Activated CD8-positive, alpha-beta T cell treated with anti-CD3 and anti-CD28 coated beads, Interleukin-2, amount 10 ng/mL, durations not matched to agents 7 days and 5 days (primary cell): ENCODE measurements at regions not wholly inside any gene's neighbourhood (a gene's known extent, or its start where the extent isn't known, plus 50 kb on each side); places are given as distances from the start of the nearest gene placed in this dataset.

Source experiments
- ATAC-seq: fragments of 150-1000 bp; cut with Tn5 transposase; one replicate; pipeline ENCODE4 v1.10.0; 2021; ENCODE audit warnings: moderate library complexity
- CTCF ChIA-PET: fragments of 350-600 bp; sonication (Branson Sonifier 250); formaldehyde crosslinking; loops from one replicate; lab custom pipeline; 2021; ENCODE audit warnings: antibody characterized with exemption; lab: Charles Lee
- POLR2A ChIA-PET: fragments of 350-600 bp; sonication (Branson Sonifier 250); formaldehyde crosslinking; loops from one replicate; lab custom pipeline; 2021; ENCODE audit warnings: antibody characterized with exemption; lab: Charles Lee
- DNase-seq: peaks from one replicate; pipeline ENCODE4 v3.0.0-alpha.2; 2020
- H3K27ac Mint-ChIP-seq: one replicate; pipeline ENCODE4 v1.8.0; 2021; ENCODE audit warnings: mild to moderate bottlenecking, mixed read lengths
- H3K27me3 Mint-ChIP-seq: one replicate; pipeline ENCODE4 v1.8.0; 2021; ENCODE audit warnings: low read depth, mixed read lengths
- H3K36me3 Mint-ChIP-seq: one replicate; pipeline ENCODE4 v1.8.0; 2021; ENCODE audit warnings: low read depth, mixed read lengths
- H3K4me1 Mint-ChIP-seq: one replicate; pipeline ENCODE4 v1.8.0; 2021; ENCODE audit warnings: low read depth, mixed read lengths
- H3K4me3 Mint-ChIP-seq: one replicate; pipeline ENCODE4 v1.8.0; 2021; ENCODE audit warnings: mild to moderate bottlenecking, mixed read lengths
- H3K9me3 Mint-ChIP-seq: one replicate; pipeline ENCODE4 v1.8.0; 2022; ENCODE audit warnings: mixed read lengths; ENCODE audit not compliant: insufficient read depth

DNA sequence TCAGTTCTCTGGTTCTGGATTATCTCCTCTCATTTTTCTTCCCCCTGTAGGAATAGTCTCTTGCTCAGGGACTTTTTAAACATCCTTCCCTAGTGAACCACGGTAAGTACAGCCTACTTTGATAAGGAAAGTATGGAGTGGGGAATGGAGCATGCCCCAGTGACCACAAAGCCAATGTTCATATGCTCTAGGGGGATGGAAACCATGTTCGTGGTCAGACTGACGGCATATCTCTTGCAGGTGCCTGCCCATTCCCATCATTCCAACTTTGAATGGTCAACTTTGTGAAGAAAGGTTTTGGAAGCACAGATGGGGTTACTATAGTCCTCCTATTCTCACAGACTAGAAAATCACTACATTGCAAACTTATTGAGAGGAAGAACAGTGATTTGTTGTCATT is 332.5 kb upstream of the NCAM1 start:
- Mint-ChIP-seq H3K27me3 (peaks cover 7% of the 10 kb centered on the region), H3K4me3 (no peak overlapping the region), H3K9me3 (no peaks in the 10 kb centered on the region), H3K4me1 (no peaks in the 10 kb centered on the region), H3K36me3 (no peaks in the 10 kb centered on the region), H3K27ac (no peak overlapping the region)
- CTCF ChIA-PET, result no interaction called here
- POLR2A ChIA-PET, result interaction anchor here (0.7 kb wide), 1 partner anchor 924 kb away, joined by 3 read pairs; no protein-coding TSS in a partner anchor
- no peak for DNase-seq
- no peak for ATAC-seq

DNA sequence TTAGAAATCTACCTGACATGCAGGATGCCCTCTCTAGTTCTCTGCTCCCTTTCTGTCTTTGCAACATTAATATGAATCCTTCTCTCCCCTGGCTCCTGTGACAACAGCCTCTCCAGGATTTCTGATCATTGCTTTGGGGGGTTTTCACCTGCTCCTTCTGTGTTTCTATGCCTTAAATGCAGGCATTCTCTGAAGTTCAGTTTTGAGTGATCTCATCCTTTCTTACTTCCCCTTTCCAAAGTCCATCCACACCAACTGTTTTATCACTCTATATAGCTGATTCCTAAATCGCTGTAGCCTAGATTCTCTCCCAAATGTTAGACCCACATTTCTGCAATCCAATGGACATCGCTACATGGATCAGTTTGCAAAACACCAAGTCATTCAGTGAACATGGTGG is 330.7 kb upstream of the NCAM1 start:
- Mint-ChIP-seq H3K4me1 (no peaks in the 10 kb centered on the region), H3K36me3 (no peaks in the 10 kb centered on the region), H3K4me3 (no peak overlapping the region)

DNA sequence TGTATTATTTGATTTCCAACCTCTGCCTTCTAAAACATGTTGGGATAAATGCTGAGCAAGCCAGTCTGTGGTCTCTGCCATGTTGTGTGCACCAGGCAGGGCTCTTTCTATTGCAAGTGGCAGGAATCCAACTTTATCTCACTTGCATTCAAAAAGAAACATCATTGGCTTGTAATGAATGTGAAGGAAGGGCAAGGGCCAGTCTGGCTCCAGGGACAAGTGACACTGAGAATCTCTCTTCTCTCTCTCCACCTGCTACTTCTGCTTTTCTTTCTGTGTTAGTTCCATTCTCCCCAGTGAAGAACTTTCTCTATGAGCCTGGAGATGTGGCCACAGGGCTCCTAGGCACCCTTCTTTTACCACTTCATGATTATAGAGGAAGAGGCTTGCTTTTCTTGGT is 329.9 kb upstream of the NCAM1 start:
- Mint-ChIP-seq H3K36me3 (no peaks in the 10 kb centered on the region), H3K4me3 (no peak overlapping the region), H3K27ac (no peak overlapping the region), H3K4me1 (no peaks in the 10 kb centered on the region), H3K9me3 (no peaks in the 10 kb centered on the region), H3K27me3 (peaks cover 7% of the 10 kb centered on the region)
- DNase-seq, result no peak
- ChIA-PET CTCF (no interaction called here), POLR2A (no interaction called here)
- ATAC-seq, result no peak

More for the DNA sequence above, 330.7 kb upstream of the NCAM1 start:
- Mint-ChIP-seq H3K27me3 (peaks cover 7% of the 10 kb centered on the region), H3K9me3 (no peaks in the 10 kb centered on the region), H3K27ac (no peak overlapping the region)
- ATAC-seq, result no peak
- ChIA-PET CTCF (no interaction called here), POLR2A (no interaction called here)
- DNase-seq, result no peak

DNA sequence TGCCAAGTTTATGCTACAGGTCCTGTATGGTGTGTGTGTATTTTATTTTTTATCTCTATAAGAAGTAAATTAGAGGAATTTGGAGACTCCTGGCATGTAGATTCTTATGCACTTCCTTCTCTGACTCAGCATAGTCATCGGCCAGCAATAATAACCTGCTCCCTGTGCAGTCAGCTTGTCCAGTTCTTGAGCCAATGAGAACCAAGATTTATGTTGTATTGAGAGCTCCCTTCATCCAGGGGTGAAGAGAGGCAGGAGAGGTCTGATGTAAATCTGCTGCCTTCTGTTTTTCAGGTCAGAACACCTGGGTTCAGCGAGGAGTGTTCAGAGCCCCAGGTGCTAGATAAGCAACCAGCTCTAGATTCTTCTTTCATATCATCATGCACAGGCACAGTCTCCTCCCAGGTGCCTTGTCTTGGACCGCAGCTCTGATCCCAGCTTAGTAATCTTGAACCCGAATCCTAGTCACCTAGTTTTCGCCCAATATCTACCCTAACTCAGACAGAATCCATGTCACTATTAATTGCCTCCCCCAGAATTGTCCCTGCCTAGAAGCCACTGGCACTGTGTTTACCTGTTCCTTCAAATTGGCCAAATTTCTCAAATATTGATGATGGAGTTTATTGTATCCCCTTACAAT is 328.2 kb upstream of the NCAM1 start:
- H3K9me3 Mint-ChIP-seq, result no peaks in the 10 kb centered on the region
- CTCF ChIA-PET, result no interaction called here
- H3K27me3 Mint-ChIP-seq, result peaks cover 5% of the 10 kb centered on the region
- no peak for ATAC-seq
- H3K27ac Mint-ChIP-seq, result no peak overlapping the region
- H3K4me3 Mint-ChIP-seq, result no peak overlapping the region
- POLR2A ChIA-PET, result no interaction called here
- H3K36me3 Mint-ChIP-seq, result no peaks in the 10 kb centered on the region
- no peaks in the 10 kb centered on the region for H3K4me1 Mint-ChIP-seq
- no peak for DNase-seq

DNA sequence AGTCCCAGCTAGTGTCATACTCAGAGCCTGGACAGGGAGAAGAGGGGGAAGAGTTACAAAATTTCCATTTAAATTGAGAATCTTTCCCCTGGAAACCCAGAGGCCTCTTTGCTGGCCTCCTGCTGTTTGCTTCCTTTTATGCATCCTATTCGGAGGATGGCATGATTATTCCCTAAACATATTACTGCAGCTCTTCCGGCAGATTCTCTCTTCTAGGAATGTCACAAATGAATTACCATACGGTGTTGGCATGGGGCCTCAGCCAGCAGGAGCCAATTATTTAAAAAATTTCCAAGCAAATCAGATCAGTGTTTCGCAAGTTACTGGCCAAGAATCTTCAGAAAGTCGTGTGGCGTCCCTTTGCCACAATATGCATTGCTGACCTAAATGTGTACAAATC is 326.7 kb upstream of the NCAM1 start:
- ATAC-seq (no peak), DNase-seq (no peak)
- peaks cover 5% of the 10 kb centered on the region for H3K27me3 Mint-ChIP-seq
- ChIA-PET POLR2A (no interaction called here), CTCF (interaction anchor here (1.5 kb wide), 1 partner anchor 655 kb away, joined by 3 read pairs; no protein-coding TSS in a partner anchor)
- peaks cover 8% of the 10 kb centered on the region for H3K9me3 Mint-ChIP-seq
- no peaks in the 10 kb centered on the region for H3K4me1 Mint-ChIP-seq
- no peak overlapping the region for H3K27ac Mint-ChIP-seq
- no peak overlapping the region for H3K4me3 Mint-ChIP-seq
- H3K36me3 Mint-ChIP-seq, result no peaks in the 10 kb centered on the region

GRCh38 chr11:112634995-112635737 is 326.1 kb upstream of the NCAM1 start:
- no peaks in the 10 kb centered on the region for H3K36me3 Mint-ChIP-seq
- no peaks in the 10 kb centered on the region for H3K4me1 Mint-ChIP-seq
- ATAC-seq (no peak), DNase-seq (no peak)
- peaks cover 5% of the 10 kb centered on the region for H3K27me3 Mint-ChIP-seq
- H3K9me3 Mint-ChIP-seq, result peaks cover 11% of the 10 kb centered on the region
- H3K4me3 Mint-ChIP-seq, result no peak overlapping the region
- H3K27ac Mint-ChIP-seq, result no peak overlapping the region
- CTCF ChIA-PET, result interaction anchor here (1.5 kb wide), 1 partner anchor 654 kb away, joined by 3 read pairs; no protein-coding TSS in a partner anchor
- POLR2A ChIA-PET, result no interaction called here

- ChIA-PET CTCF (no interaction called here), POLR2A (no interaction called here)
- DNase-seq, result no peak
- Mint-ChIP-seq H3K9me3 (peaks cover 13% of the 10 kb centered on the region), H3K36me3 (no peaks in the 10 kb centered on the region), H3K27me3 (peaks cover 3% of the 10 kb centered on the region), H3K27ac (no peak overlapping the region), H3K4me3 (no peak overlapping the region), H3K4me1 (no peaks in the 10 kb centered on the region)
- ATAC-seq, result no peak
Observed at GRCh38 chr11:112637076-112637475, 324.1 kb upstream of the NCAM1 start.

DNA sequence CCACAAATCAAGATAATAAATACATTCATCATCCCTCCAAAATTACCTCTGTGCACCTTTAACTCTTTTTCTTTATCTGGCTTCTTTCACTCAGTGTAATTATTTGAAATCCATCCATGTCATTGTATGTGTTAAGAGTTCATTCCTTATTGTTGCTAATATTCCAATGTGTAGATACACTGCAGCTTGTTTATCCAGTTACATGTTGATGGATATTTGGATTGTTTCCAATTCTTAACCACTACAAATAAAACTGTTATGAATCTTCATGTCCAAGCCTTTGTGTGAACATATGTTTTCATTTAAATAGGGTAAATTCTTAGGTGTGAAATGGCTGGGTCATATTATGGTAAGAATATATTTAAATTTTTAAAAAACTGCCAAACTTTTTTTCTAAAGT is 323.3 kb upstream of the NCAM1 start:
- ChIA-PET CTCF (no interaction called here), POLR2A (no interaction called here)
- ATAC-seq (no peak), DNase-seq (no peak)
- H3K36me3 Mint-ChIP-seq, result no peaks in the 10 kb centered on the region
- no peak overlapping the region for H3K27ac Mint-ChIP-seq
- H3K4me3 Mint-ChIP-seq, result no peak overlapping the region
- peaks cover 16% of the 10 kb centered on the region for H3K9me3 Mint-ChIP-seq
- no peaks in the 10 kb centered on the region for H3K4me1 Mint-ChIP-seq
- H3K27me3 Mint-ChIP-seq, result peaks cover 3% of the 10 kb centered on the region

GRCh38 chr11:112639469-112639868 is 321.8 kb upstream of the NCAM1 start:
- POLR2A ChIA-PET, result no interaction called here
- Mint-ChIP-seq H3K36me3 (no peaks in the 10 kb centered on the region), H3K4me1 (no peaks in the 10 kb centered on the region), H3K27me3 (no peaks in the 10 kb centered on the region), H3K4me3 (no peak overlapping the region), H3K27ac (no peak overlapping the region), H3K9me3 (peaks cover 19% of the 10 kb centered on the region)
- ATAC-seq, result no peak
- CTCF ChIA-PET, result no interaction called here
- DNase-seq, result no peak

DNA sequence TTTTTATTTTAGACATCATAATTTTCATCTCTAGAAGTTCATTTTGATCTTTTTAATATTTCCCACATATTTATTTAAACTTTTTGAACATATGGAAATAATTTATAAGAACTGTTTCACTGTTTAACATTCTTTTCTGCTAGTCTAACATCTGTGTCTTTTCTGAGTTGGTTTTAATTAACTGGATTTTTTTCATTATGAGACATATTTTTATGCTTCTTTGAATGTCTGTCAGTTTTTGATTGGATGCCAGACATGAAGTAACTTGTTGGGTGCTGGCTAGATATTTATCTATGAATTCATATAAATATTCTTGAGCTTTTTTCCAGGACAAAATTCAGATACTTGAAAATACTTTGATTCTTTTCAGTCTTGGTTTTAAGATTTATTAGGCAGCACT is 317.8 kb upstream of the NCAM1 start:
- CTCF ChIA-PET, result no interaction called here
- ATAC-seq (no peak), DNase-seq (no peak)
- Mint-ChIP-seq H3K4me1 (no peaks in the 10 kb centered on the region), H3K4me3 (no peak overlapping the region), H3K36me3 (no peaks in the 10 kb centered on the region), H3K27ac (no peak overlapping the region), H3K27me3 (no peaks in the 10 kb centered on the region), H3K9me3 (peaks cover 19% of the 10 kb centered on the region)
- POLR2A ChIA-PET, result no interaction called here

- DNase-seq (no peak), ATAC-seq (no peak)
- CTCF ChIA-PET, result interaction anchor here (0.6 kb wide), 1 partner anchor 56 kb away, joined by 3 read pairs; no protein-coding TSS in a partner anchor
- Mint-ChIP-seq H3K27me3 (no peaks in the 10 kb centered on the region), H3K4me3 (no peak overlapping the region), H3K9me3 (peaks cover 11% of the 10 kb centered on the region), H3K27ac (no peak overlapping the region), H3K4me1 (no peaks in the 10 kb centered on the region), H3K36me3 (no peaks in the 10 kb centered on the region)
- POLR2A ChIA-PET, result no interaction called here
Observed at GRCh38 chr11:112644410-112645131, 316.6 kb upstream of the NCAM1 start.

DNA sequence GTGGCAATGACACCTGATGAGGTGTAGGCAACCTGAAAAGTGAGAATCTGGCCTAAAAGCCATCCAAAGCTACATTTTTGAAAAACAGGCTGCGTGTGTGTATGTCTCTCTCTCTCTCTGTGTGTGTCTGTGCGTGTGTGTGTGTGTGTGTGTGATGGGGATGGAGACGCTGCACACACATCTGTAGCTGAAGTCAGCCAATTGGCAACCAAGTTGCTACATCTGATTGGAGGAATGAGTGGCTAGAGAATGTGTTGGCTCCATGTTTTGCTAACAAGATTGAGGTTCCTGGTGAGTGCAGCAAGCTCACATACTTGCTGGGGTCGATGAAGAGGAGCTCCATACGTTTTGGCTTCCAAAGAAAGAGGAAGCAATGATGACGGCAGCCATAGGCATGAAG is 311.4 kb upstream of the NCAM1 start:
- Mint-ChIP-seq H3K27me3 (peaks cover 2% of the 10 kb centered on the region), H3K4me1 (no peaks in the 10 kb centered on the region), H3K36me3 (no peaks in the 10 kb centered on the region), H3K9me3 (no peaks in the 10 kb centered on the region), H3K27ac (no peak overlapping the region), H3K4me3 (no peak overlapping the region)
- no peak for ATAC-seq
- ChIA-PET POLR2A (no interaction called here), CTCF (no interaction called here)
- no peak for DNase-seq
